GM13977 (cell line): ENCODE measurements at regions not wholly inside any gene's neighbourhood (a gene's known extent, or its start where the extent isn't known, plus 50 kb on each side); places are given as distances from the start of the nearest gene placed in this dataset.

ENCODE experiments used
- DNase-seq: peaks from one replicate; pipeline ENCODE4 v3.0.0; 2012; ENCODE audit warnings: low spot score
- in situ Hi-C: fragments of 300-500 bp; cut with MboI; formaldehyde crosslinking; loops from one replicate; pipeline ENCODE4 v1.12.0; 2022; ENCODE audit warnings: low sequenced_read_pairs, low pct_unique_long_range_greater_than_20kb, mixed read lengths, inconsistent platforms; ENCODE audit not compliant: unreplicated experiment
- TF ChIP-seq, protein P1 (sequence below): IDR thresholded peaks from 2 replicates; pipeline ENCODE4 v1.5.1; 2012; ENCODE audit warnings: mild to moderate bottlenecking, control low read depth; ENCODE audit not compliant: insufficient read depth; ENCODE audit errors: extremely low read depth, missing control alignments

DNA sequence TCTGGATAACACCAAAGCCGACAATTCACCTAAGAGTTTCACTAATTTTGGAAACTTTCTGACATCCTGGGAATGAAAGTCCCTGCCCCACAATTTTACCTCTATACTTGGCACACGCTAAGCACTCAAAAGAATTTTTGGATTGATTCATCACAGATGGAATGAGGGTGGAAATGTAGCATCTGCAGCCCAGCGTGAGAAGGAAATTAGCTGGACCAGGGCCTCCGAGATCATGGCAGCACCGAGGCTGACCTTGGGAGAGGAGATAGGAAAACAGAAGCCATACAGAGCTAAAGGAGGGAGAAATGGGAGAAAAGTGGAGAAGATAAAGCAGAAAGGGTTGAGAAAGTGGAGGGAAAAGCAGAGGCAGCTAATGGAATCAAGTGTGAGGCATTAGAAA is 606.6 kb upstream of the DPP6 start:
- TF ChIP-seq, protein P1, sequence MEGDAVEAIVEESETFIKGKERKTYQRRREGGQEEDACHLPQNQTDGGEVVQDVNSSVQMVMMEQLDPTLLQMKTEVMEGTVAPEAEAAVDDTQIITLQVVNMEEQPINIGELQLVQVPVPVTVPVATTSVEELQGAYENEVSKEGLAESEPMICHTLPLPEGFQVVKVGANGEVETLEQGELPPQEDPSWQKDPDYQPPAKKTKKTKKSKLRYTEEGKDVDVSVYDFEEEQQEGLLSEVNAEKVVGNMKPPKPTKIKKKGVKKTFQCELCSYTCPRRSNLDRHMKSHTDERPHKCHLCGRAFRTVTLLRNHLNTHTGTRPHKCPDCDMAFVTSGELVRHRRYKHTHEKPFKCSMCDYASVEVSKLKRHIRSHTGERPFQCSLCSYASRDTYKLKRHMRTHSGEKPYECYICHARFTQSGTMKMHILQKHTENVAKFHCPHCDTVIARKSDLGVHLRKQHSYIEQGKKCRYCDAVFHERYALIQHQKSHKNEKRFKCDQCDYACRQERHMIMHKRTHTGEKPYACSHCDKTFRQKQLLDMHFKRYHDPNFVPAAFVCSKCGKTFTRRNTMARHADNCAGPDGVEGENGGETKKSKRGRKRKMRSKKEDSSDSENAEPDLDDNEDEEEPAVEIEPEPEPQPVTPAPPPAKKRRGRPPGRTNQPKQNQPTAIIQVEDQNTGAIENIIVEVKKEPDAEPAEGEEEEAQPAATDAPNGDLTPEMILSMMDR: no peak
- DNase-seq: no peak
- in situ Hi-C loops: no loop called here

DNA sequence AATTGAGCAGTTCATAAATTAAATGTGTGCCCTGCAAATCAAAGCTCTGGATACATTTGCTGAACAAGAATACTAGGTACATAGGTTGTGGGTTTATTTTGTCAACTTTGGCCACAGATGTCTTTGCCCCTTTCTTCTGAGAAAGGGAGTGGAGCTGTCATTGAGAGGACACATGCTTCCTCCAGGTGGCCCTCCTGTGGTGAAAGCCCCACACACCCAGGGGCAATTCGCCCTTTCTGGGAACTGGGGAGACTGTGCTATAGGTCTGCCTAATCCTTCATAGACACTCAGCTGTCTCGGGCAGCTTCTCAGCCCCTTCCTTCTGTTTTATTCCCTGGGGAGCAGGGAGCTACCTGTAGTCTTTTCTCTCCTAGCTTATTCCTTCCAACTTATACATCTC is 605.7 kb upstream of the DPP6 start:
- DNase-seq: no peak
- TF ChIP-seq, protein P1: no peak
- in situ Hi-C loops: no loop called here

DNA sequence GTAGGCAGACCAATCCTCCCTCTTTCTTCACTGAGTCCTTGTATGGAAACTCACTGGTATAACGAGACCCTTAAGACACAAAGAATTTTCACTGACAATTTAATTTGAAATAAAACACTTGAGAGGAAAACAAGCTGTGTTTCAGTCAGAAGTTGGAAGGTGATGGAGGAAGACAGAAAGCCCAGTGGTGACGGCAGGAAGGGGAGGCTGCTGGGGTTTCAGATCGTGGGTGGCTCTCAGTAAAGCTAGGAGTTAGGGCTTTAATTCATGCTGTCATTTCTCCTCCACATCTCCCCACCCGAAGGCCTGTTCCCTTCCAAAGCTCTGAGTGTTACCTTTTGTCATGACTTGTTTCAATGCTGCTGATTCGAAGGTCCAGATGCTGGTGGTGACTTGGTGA is 605.2 kb upstream of the DPP6 start:
- in situ Hi-C loops: no loop called here
- TF ChIP-seq, protein P1: no peak
- DNase-seq: no peak

DNA sequence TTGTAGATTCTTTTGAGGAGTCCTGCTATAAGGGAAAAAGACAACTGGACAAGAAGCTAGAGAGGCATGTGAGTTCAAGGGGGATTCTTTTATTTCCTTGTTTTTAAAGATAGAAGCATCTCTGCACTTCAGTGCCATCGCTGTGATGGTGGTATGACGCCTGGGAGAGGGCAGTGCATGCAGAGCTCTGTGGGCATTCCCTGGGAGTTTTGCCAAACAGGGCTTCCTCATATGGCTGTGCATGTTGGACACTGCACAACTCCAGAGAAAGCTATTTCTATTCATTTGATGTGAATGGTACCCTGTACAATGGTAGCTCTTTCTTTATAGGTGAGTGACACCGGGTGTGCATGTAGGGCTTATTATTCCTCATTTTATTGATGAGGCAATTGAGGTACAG is 599.5 kb upstream of the DPP6 start:
- in situ Hi-C loops: no loop called here
- DNase-seq: no peak
- TF ChIP-seq, protein P1: no peak

DNA sequence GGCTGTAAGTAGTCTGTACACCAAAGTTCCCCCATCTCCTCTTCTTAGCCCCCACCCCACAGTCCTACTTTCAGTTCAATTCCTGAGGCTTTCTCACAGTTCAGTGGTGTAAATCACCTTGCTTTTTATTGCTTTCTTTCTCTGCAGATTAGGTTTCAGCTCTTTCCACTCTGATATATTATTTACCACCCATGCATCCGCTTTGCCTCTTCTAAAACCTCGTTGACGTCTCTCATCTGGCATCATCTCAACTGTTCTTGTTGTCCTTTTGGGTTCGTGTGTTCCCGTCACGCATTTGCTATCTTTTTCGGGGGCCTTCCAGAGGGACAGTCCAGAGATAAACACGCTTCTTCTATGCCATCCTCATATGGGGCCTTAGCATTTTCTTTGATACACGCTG is 597.9 kb upstream of the DPP6 start:
- TF ChIP-seq, protein P1: no peak
- DNase-seq: no peak
- in situ Hi-C loops: no loop called here

DNA sequence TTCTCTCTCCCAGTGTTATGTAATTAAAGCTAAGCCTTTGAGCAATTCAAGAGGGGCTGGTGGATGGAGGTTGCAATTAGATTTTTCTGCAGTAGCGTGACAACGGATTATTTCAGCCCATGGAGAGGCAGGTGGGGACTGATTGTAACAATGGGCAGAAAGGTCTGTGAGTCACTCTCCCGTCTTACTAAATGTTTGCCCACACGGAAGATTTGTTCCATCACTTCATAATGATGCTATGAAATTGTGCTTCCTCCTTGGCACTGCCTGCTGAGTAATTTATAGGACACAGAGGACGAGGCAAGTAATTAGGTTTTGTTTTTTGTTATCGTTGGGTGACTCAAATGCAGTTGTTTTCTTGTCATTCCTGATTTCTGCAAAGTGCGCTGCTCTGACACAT is 594.5 kb upstream of the DPP6 start:
- in situ Hi-C loops: no loop called here
- TF ChIP-seq, protein P1: no peak
- no peak for DNase-seq
